ENCODE measurements at regions not wholly inside any gene's neighbourhood (a gene's known extent, or its start where the extent isn't known, plus 50 kb on each side); places are given as distances from the start of the nearest gene placed in this dataset.

- no peak for DNase-seq
Measured at GRCh38 chr9:118785456-118785855, 583.8 kb downstream of the BRINP1 start.

GRCh38 chr9:118786877-118787276 lies 582.4 kb downstream of the BRINP1 start:
- no peak for DNase-seq

GRCh38 chr9:118809160-118809625 lies 560.0 kb downstream of the BRINP1 start:
- no peak for DNase-seq

GRCh38 chr9:118829334-118829733 lies 539.9 kb downstream of the BRINP1 start:
- peak; percentile 33 for DNase-seq

DNA sequence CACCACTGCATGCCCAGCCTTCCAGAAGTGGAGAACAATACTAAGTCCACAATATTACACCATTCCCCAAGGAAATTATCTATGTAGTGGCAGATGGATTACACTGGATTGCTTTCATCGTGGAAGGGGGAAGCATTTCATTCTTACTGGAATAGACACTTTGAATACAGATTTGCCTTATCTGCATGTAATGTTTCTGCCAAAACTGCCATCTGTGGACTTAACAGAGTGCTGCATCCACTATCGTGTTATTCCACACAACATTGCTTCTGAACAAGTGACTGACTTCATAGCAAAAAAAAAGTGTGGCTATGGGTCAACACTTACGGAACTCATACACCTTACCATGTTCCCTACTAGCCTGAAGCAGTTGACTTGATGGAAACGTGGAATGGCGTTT lies 536.9 kb downstream of the BRINP1 start:
- no peak for DNase-seq

- DNase-seq = no peak
Measured at GRCh38 chr9:118836891-118837290, 532.3 kb downstream of the BRINP1 start.

GRCh38 chr9:118871531-118871930 lies 497.7 kb downstream of the BRINP1 start:
- no peak for DNase-seq

DNA sequence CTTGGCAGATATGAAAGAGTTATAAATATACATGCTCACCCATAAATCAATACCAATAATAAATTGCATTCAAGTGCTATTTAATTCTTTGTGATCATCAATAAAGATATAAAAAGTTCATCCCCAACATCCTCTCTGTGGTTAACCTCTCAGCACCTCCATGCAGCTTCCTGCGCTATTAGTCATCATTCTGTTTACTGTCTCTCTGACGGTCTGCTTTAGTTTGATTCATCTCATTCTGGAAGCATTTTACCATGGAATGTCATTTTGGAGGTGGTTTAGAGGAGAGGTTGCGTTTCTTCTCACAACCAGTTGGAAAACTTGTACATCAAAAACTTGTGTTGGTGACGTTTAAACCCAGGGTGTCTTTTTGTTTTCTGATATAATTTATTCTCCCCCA lies 486.6 kb downstream of the BRINP1 start:
- no peak for DNase-seq

- DNase-seq = no peak
Measured at GRCh38 chr9:118883411-118883810, 485.8 kb downstream of the BRINP1 start.

- DNase-seq = no peak
Measured at GRCh38 chr9:118891213-118891612, 478.0 kb downstream of the BRINP1 start.

DNA sequence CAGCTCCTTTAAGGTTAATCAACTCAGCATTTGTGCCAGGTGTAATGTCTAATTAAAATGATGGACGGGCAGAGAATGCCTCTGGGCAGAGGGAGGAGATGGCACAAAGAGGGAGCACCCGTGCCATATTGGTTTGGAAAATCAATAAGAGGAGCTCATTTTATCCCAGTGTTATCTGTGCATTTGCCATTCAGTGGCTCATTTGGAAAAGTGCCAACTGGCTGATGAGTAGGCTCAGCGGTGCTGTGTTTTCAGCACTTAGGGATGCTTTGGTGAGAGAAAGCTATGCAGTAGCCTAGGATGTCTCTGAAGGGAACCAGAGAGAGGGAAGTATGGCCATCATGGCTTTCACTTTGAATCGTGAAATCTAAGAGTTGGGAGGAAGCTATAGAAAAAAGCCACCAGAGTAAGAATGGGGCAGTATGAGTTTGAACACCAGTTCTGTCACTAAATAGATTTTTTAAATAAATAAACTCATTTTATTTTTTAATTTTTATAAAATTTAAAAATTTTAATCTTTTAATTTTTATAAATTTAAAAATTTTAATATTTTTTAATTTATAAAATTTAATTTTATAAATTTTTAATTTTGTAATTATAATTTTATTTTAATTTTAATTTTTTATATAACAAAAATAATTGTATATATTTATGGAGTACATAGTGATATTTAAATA lies 472.8 kb downstream of the BRINP1 start:
- peak; percentile 95 for DNase-seq

DNA sequence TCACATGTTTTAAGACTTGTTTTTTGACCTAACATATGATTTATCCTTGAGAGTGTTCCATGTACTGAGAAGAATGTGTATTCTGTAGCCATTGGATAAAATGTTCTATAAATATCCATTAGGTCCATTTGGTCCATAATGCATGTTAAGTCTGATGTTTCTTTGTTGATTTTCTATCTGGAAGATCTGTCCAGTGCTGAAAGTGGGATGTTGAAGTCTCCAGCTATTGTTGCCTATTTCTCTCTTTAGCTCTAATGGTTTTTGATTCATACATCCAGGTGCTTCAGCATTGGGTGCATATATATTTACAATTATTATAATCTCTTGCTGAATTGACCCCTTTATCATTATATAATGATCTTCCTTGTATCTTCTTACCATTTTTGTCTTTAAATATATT lies 451.1 kb downstream of the BRINP1 start:
- no peak for DNase-seq

DNA sequence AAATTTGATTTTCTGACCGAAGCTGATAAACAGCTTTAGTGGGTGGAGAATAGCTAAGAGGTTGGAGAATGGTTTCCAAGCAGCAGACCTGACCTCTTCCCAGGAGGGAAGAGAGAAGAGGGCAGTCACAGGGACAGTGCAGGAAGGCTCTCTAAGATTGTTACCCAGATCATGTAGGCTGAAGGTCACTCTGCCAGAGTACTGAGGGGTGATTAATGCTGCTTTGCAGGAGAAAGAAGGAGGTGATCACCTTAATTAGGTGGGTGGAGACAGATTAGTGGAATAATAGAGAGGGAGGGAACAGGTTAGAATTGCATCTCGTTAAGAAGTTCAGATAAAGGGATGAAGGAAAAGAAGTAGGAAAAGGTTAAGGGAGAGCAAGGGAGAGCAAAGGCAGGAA lies 440.5 kb downstream of the BRINP1 start:
- DNase-seq = no peak

DNA sequence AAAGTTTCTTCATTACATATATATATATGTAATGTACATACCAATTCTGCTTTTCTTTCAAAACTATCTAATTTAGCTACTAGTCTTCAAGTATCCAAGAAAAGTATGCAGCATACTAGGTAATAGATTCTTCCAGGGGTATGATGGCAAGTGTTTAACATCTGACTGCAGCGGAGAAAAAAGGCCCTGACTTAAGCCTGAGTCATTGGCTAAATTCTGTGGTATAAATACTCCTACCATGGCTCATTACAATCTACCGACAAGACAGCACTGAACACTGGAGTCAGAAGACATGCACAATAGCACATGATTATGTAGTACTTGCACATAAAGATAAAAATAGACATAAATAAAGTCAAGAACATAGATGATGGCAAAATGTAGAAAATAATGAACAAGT lies 439.9 kb downstream of the BRINP1 start:
- DNase-seq = no peak

DNA sequence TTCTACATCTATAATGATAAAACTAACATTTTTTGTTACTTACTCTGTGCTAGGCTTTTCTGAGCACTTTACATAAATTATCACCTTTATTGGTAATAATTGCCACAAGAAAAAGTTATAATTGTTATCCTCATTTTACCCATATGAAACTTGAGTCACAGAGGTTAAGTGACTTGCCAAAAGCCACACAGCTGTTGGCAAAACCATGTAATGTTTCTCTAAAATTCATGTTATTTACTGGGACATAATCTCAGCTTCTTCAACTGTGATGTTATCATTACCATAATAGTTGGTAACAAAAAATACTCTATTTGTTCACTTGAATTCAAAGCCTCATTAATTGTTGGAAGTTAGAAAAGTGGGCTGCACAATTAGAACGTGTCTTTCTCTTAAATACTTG lies 437.3 kb downstream of the BRINP1 start:
- DNase-seq = no peak

DNA sequence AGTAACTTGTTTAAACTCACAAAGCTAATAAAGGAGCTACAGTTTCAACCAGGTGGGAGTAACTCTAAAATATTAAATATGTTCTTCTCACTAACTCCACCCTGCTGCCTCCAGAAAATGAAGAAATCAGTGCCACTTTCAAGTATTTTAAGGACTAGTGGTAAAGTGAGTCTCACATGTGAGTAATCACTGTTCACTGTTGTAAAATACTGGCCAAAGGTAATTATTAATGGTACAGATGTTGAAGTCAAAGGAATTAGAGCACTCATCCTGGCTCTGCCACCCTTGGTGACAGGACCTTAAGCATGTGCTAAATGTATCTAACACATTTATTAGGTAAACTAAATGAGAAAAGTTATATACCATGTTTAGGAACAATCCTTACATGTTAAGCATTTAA lies 430.7 kb downstream of the BRINP1 start:
- no peak for DNase-seq

- DNase-seq = no peak
Measured at GRCh38 chr9:118940473-118940872, 428.8 kb downstream of the BRINP1 start.

DNA sequence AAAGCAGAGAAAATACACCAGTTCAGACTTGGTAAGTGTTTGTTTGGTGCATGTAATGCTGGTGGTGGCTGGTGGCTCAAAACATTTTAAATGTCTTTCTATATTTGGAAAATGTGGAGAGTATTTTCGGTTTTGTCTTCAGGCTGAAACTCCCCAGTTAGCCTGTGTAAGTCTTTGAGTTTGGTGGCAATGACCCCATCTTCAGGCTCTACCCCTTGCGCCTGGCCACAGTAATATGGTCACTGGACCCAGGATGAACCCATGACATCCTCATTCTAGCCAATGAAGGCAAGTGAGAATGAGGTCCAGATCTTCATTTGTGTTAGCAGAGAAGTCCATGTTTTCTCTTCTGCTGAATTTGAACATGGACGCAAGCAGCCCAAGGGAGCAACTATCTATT lies 422.6 kb downstream of the BRINP1 start:
- DNase-seq = no peak

- DNase-seq = no peak
Measured at GRCh38 chr9:118954857-118955256, 414.4 kb downstream of the BRINP1 start.

DNA sequence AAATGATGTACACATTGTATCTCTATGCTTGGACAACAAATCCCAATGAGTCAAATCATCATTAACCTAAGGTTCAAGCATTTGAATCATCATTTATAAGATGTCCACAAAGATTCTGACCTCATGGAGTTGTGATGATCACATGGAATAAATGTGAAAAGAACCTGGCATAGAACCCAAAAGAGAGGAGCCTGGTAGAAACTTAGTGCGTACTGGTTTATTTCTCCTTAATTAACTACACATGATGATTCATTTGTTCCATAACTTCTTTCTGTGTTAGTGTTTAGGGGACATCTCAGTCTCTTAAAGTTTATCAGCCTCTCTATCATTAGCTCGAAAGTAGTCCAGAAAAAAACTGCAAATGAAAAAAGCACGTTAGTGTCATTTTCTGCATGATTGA lies 411.6 kb downstream of the BRINP1 start:
- no peak for DNase-seq

GRCh38 chr9:118959366-118959765 lies 409.9 kb downstream of the BRINP1 start:
- DNase-seq = no peak

- no peak for DNase-seq
Measured at GRCh38 chr9:118961857-118962256, 407.4 kb downstream of the BRINP1 start.

DNA sequence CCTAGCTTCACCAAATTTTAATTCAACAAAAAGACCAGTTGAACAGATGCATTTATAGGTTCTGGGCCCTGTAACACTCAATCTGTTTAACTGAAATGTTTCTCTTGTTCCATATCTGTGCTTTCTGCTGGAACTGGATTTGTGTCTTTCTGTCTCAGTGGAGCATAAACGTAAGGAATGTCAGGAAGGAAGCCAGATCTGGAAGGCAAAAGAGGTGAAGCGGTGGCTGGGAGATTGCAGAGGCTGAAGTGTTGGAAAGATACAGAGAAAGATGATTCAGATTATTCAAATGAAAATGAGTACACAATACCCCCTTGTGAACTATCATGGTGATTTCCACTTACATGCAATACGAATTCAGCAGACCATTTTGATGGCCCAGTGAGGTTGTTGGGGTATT lies 406.8 kb downstream of the BRINP1 start:
- no peak for DNase-seq

GRCh38 chr9:118963674-118964073 lies 405.6 kb downstream of the BRINP1 start:
- DNase-seq = no peak

GRCh38 chr9:118967901-118968300 lies 401.3 kb downstream of the BRINP1 start:
- no peak for DNase-seq
